ENCODE measurements at regions not wholly inside any gene's neighbourhood (a gene's known extent, or its start where the extent isn't known, plus 50 kb on each side); places are given as distances from the start of the nearest gene placed in this dataset.

- in situ Hi-C loops (cut with MboI; ENCODE audit: low sequenced_read_pairs, unreplicated experiment): no loop called here
- DNase-seq (ENCODE audit: low spot score): no peak
- no peak for TF ChIP-seq CTCF (IDR thresholded peaks at IDR 0.05; ENCODE audit: borderline replicate concordance, control extremely low read depth, extremely low read depth, insufficient read depth, missing control alignments)
Measured at GRCh38 chr2:14746133-14746532, 113.6 kb downstream of the LRATD1 start.

GRCh38 chr2:14747447-14747846, 114.9 kb downstream of the LRATD1 start:
- no peak for TF ChIP-seq CTCF (IDR thresholded peaks at IDR 0.05; ENCODE audit: borderline replicate concordance, control extremely low read depth, extremely low read depth, insufficient read depth, missing control alignments)
- DNase-seq (ENCODE audit: low spot score): no peak
- in situ Hi-C loops (cut with MboI; ENCODE audit: low sequenced_read_pairs, unreplicated experiment): no loop called here

GRCh38 chr2:14749884-14750283, 117.4 kb downstream of the LRATD1 start:
- DNase-seq (ENCODE audit: low spot score): no peak
- in situ Hi-C loops (cut with MboI; ENCODE audit: low sequenced_read_pairs, unreplicated experiment): no loop called here
- TF ChIP-seq CTCF (IDR thresholded peaks at IDR 0.05; ENCODE audit: borderline replicate concordance, control extremely low read depth, extremely low read depth, insufficient read depth, missing control alignments): no peak

- in situ Hi-C loops (cut with MboI; ENCODE audit: low sequenced_read_pairs, unreplicated experiment): no loop called here
- TF ChIP-seq CTCF (IDR thresholded peaks at IDR 0.05; ENCODE audit: borderline replicate concordance, control extremely low read depth, extremely low read depth, insufficient read depth, missing control alignments): no peak
- no peak for DNase-seq (ENCODE audit: low spot score)
Measured at GRCh38 chr2:14750433-14750832, 117.9 kb downstream of the LRATD1 start.

GRCh38 chr2:14751581-14751980, 119.1 kb downstream of the LRATD1 start:
- in situ Hi-C loops (cut with MboI; ENCODE audit: low sequenced_read_pairs, unreplicated experiment): no loop called here
- no peak for TF ChIP-seq CTCF (IDR thresholded peaks at IDR 0.05; ENCODE audit: borderline replicate concordance, control extremely low read depth, extremely low read depth, insufficient read depth, missing control alignments)
- no peak for DNase-seq (ENCODE audit: low spot score)

- TF ChIP-seq CTCF (IDR thresholded peaks at IDR 0.05; ENCODE audit: borderline replicate concordance, control extremely low read depth, extremely low read depth, insufficient read depth, missing control alignments): no peak
- in situ Hi-C loops (cut with MboI; ENCODE audit: low sequenced_read_pairs, unreplicated experiment): no loop called here
- DNase-seq (ENCODE audit: low spot score): no peak
Measured at GRCh38 chr2:14752295-14752694, 119.8 kb downstream of the LRATD1 start.

- no peak for TF ChIP-seq CTCF (IDR thresholded peaks at IDR 0.05; ENCODE audit: borderline replicate concordance, control extremely low read depth, extremely low read depth, insufficient read depth, missing control alignments)
- in situ Hi-C loops (cut with MboI; ENCODE audit: low sequenced_read_pairs, unreplicated experiment): no loop called here
- DNase-seq (ENCODE audit: low spot score): no peak
Measured at GRCh38 chr2:14756122-14756541, 123.6 kb downstream of the LRATD1 start.
